ENCODE measurements at regions not wholly inside any gene's neighbourhood (a gene's known extent, or its start where the extent isn't known, plus 50 kb on each side); places are given as distances from the start of the nearest gene placed in this dataset.

GRCh38 chr1:87185077-87185476 lies 143.6 kb upstream of the LMO4 start:
- TF ChIP-seq, protein P1, sequence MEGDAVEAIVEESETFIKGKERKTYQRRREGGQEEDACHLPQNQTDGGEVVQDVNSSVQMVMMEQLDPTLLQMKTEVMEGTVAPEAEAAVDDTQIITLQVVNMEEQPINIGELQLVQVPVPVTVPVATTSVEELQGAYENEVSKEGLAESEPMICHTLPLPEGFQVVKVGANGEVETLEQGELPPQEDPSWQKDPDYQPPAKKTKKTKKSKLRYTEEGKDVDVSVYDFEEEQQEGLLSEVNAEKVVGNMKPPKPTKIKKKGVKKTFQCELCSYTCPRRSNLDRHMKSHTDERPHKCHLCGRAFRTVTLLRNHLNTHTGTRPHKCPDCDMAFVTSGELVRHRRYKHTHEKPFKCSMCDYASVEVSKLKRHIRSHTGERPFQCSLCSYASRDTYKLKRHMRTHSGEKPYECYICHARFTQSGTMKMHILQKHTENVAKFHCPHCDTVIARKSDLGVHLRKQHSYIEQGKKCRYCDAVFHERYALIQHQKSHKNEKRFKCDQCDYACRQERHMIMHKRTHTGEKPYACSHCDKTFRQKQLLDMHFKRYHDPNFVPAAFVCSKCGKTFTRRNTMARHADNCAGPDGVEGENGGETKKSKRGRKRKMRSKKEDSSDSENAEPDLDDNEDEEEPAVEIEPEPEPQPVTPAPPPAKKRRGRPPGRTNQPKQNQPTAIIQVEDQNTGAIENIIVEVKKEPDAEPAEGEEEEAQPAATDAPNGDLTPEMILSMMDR (conservative IDR thresholded peaks at IDR 0.05), result no peak
- TF ChIP-seq EZH2 (IDR thresholded peaks at IDR 0.05; ENCODE audit: low read depth), result no peak
